ENCODE measurements at regions not wholly inside any gene's neighbourhood (a gene's known extent, or its start where the extent isn't known, plus 50 kb on each side); places are given as distances from the start of the nearest gene placed in this dataset.

GRCh38 chrY:15328848-15329247 is 804.5 kb downstream of the NLGN4Y start:
- no peak for DNase-seq
- Mint-ChIP-seq H3K27me3 (peaks cover 2% of the 10 kb centered on the region), H3K27ac (no peak overlapping the region), H3K4me1 (peaks cover 7% of the 10 kb centered on the region), H3K4me3 (no peak overlapping the region), H3K36me3 (ENCODE audit: low read depth) (no peaks in the 10 kb centered on the region), H3K9me3 (ENCODE audit: low read depth) (no peaks in the 10 kb centered on the region)
- ChIA-PET CTCF (interaction anchor here (1.0 kb wide), 1 partner anchor 26 kb away, joined by 3 read pairs; no protein-coding TSS in a partner anchor), POLR2A (no interaction called here)
- ATAC-seq = no peak
- intact Hi-C loops (cut with DNase I, micrococcal nuclease) = no loop called here

- ATAC-seq (no peak), DNase-seq (no peak)
- intact Hi-C loops (cut with DNase I, micrococcal nuclease) = no loop called here
- Mint-ChIP-seq H3K4me3 (no peak overlapping the region), H3K4me1 (no peaks in the 10 kb centered on the region), H3K36me3 (ENCODE audit: low read depth) (no peaks in the 10 kb centered on the region), H3K27me3 (no peaks in the 10 kb centered on the region), H3K9me3 (ENCODE audit: low read depth) (no peaks in the 10 kb centered on the region), H3K27ac (no peak overlapping the region)
- POLR2A ChIA-PET = no interaction called here
- CTCF ChIA-PET = no interaction called here
Observed at GRCh38 chrY:15343522-15343921, 819.2 kb downstream of the NLGN4Y start.

DNA sequence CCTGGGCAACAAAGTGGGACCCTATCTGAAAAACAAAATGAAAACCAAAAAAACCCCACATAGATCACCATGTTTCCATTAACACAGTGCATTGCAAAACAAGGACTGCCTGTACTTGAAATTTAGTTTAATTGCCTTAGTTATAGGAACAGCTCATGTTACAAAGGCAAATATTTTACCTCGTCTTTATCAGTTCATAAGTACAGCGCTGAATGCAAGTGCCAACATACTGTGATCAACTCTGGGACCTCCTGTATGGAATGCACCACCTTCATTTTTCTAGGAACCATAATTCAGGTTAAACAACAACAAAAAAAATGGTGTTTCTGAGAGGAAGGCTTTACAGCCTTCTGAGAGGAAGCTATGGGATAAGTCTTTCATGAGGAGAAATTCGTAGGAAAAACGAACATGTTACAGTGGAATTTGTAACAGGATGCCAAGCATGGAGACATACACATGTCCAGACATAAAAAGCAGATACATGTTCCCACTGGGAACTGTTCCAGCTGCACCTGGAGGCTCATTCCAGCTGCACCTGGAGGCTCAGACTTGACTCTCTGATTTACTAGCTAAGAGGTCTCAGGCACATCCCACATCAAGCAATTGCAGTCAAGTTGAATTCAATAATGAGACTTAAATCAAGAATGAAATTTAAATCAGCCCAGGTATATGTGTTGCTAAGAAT is 821.3 kb downstream of the NLGN4Y start:
- peaks cover 2% of the 10 kb centered on the region for H3K27me3 Mint-ChIP-seq
- POLR2A ChIA-PET = no interaction called here
- CTCF ChIA-PET = no interaction called here
- H3K27ac Mint-ChIP-seq = no peak overlapping the region
- H3K9me3 Mint-ChIP-seq (ENCODE audit: low read depth) = no peaks in the 10 kb centered on the region
- no peak for DNase-seq
- ATAC-seq = no peak
- no peaks in the 10 kb centered on the region for H3K36me3 Mint-ChIP-seq (ENCODE audit: low read depth)
- intact Hi-C loops (cut with DNase I, micrococcal nuclease) = no loop called here
- no peak overlapping the region for H3K4me3 Mint-ChIP-seq
- H3K4me1 Mint-ChIP-seq = no peaks in the 10 kb centered on the region

GRCh38 chrY:15349351-15349750 is 825.0 kb downstream of the NLGN4Y start:
- DNase-seq (no peak), ATAC-seq (no peak)
- peaks cover 2% of the 10 kb centered on the region for H3K4me1 Mint-ChIP-seq
- ChIA-PET POLR2A (no interaction called here), CTCF (no interaction called here)
- H3K27me3 Mint-ChIP-seq = peaks cover 2% of the 10 kb centered on the region
- intact Hi-C loops (cut with DNase I, micrococcal nuclease) = no loop called here
- H3K4me3 Mint-ChIP-seq = no peak overlapping the region
- H3K36me3 Mint-ChIP-seq (ENCODE audit: low read depth) = no peaks in the 10 kb centered on the region
- H3K27ac Mint-ChIP-seq = no peak overlapping the region
- H3K9me3 Mint-ChIP-seq (ENCODE audit: low read depth) = no peaks in the 10 kb centered on the region

DNA sequence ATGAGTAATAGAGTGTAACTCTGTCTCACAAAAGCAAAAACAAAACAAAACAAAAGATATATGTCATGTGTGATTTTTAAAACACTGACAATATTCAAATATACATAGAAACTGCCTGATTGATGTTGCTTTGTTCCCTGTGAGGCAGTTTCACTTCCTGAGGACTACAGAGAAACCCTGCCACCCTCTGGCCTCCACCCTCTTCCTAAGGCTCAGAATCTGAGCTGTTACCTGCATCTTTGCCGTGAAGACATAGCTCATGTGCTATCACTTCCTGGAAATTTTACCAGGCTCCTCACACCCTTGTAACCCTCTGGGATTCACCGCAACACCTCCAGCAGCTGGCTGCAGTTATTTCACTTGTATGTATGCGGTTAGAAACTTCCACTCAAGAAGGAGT is 831.0 kb downstream of the NLGN4Y start:
- H3K36me3 Mint-ChIP-seq (ENCODE audit: low read depth) = no peaks in the 10 kb centered on the region
- H3K4me1 Mint-ChIP-seq = peaks cover 8% of the 10 kb centered on the region
- peak; percentile 23 for ATAC-seq
- no peak overlapping the region for H3K4me3 Mint-ChIP-seq
- CTCF ChIA-PET = no interaction called here
- no peaks in the 10 kb centered on the region for H3K27me3 Mint-ChIP-seq
- no peak overlapping the region for H3K27ac Mint-ChIP-seq
- intact Hi-C loops (cut with DNase I, micrococcal nuclease) = no loop called here
- no peak for DNase-seq
- POLR2A ChIA-PET = no interaction called here
- H3K9me3 Mint-ChIP-seq (ENCODE audit: low read depth) = no peaks in the 10 kb centered on the region

DNA sequence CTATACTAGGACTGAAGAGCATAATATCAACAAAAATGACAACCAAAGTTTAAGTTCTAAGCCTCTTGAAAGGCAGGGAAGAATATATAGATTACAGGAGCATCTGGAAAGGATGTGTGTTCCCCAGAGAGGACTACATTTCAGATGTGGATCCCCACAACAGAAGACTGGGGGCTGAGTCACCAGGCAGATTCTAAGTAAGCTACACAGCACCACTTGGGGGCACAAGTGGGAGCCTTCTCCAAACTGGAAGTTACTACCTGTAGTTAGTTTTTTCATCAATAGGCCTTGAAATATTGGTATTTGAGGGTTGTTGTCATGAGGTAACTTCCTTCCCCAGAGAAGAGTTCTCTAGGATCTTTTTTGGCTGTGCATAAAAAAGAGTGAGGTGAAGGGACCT is 836.1 kb downstream of the NLGN4Y start:
- CTCF ChIA-PET = no interaction called here
- DNase-seq (peak; percentile 9), ATAC-seq (no peak)
- POLR2A ChIA-PET = no interaction called here
- intact Hi-C loops (cut with DNase I, micrococcal nuclease) = loop anchor here in 1 of 2 experiments (10.0 kb wide), 1 partner anchor 54 kb away; no protein-coding TSS in a partner anchor
- H3K27ac Mint-ChIP-seq = no peak overlapping the region
- H3K27me3 Mint-ChIP-seq = no peaks in the 10 kb centered on the region
- no peak overlapping the region for H3K4me3 Mint-ChIP-seq
- H3K4me1 Mint-ChIP-seq = peaks cover 3% of the 10 kb centered on the region
- H3K36me3 Mint-ChIP-seq (ENCODE audit: low read depth) = no peaks in the 10 kb centered on the region
- no peaks in the 10 kb centered on the region for H3K9me3 Mint-ChIP-seq (ENCODE audit: low read depth)

- intact Hi-C loops (cut with DNase I, micrococcal nuclease) = loop anchor here in 1 of 2 experiments (10.0 kb wide), 1 partner anchor 50 kb away; no protein-coding TSS in a partner anchor
- ATAC-seq (no peak), DNase-seq (no peak)
- H3K36me3 Mint-ChIP-seq (ENCODE audit: low read depth) = no peaks in the 10 kb centered on the region
- no peak overlapping the region for H3K4me3 Mint-ChIP-seq
- ChIA-PET CTCF (no interaction called here), POLR2A (no interaction called here)
- H3K9me3 Mint-ChIP-seq (ENCODE audit: low read depth) = no peaks in the 10 kb centered on the region
- H3K27ac Mint-ChIP-seq = no peak overlapping the region
- H3K27me3 Mint-ChIP-seq = peaks cover 7% of the 10 kb centered on the region
- peaks cover 2% of the 10 kb centered on the region for H3K4me1 Mint-ChIP-seq
Observed at GRCh38 chrY:15364996-15365395, 840.7 kb downstream of the NLGN4Y start.

GRCh38 chrY:15368786-15369185 is 844.5 kb downstream of the NLGN4Y start:
- ChIA-PET CTCF (no interaction called here), POLR2A (no interaction called here)
- Mint-ChIP-seq H3K9me3 (ENCODE audit: low read depth) (no peaks in the 10 kb centered on the region), H3K4me1 (no peaks in the 10 kb centered on the region), H3K27ac (no peak overlapping the region), H3K4me3 (no peak overlapping the region), H3K36me3 (ENCODE audit: low read depth) (no peaks in the 10 kb centered on the region), H3K27me3 (peaks cover 11% of the 10 kb centered on the region)
- ATAC-seq = no peak
- DNase-seq = no peak
- intact Hi-C loops (cut with DNase I, micrococcal nuclease) = loop anchor here in 1 of 2 experiments (10.0 kb wide), 1 partner anchor 46 kb away; no protein-coding TSS in a partner anchor

- ChIA-PET CTCF (no interaction called here), POLR2A (no interaction called here)
- Mint-ChIP-seq H3K9me3 (ENCODE audit: low read depth) (no peaks in the 10 kb centered on the region), H3K4me3 (no peak overlapping the region), H3K4me1 (no peaks in the 10 kb centered on the region), H3K36me3 (ENCODE audit: low read depth) (no peaks in the 10 kb centered on the region), H3K27me3 (no peaks in the 10 kb centered on the region), H3K27ac (no peak overlapping the region)
- intact Hi-C loops (cut with DNase I, micrococcal nuclease) = no loop called here
- ATAC-seq (no peak), DNase-seq (no peak)
Observed at GRCh38 chrY:15385178-15385577, 860.8 kb downstream of the NLGN4Y start.

- Mint-ChIP-seq H3K9me3 (ENCODE audit: low read depth) (peaks cover 2% of the 10 kb centered on the region), H3K27me3 (no peaks in the 10 kb centered on the region), H3K4me3 (no peak overlapping the region), H3K27ac (no peak overlapping the region), H3K36me3 (ENCODE audit: low read depth) (no peaks in the 10 kb centered on the region), H3K4me1 (no peaks in the 10 kb centered on the region)
- ChIA-PET CTCF (no interaction called here), POLR2A (no interaction called here)
- intact Hi-C loops (cut with DNase I, micrococcal nuclease) = no loop called here
- ATAC-seq = no peak
- DNase-seq = no peak
Observed at GRCh38 chrY:15397556-15398280, 873.4 kb downstream of the NLGN4Y start.

- no peaks in the 10 kb centered on the region for H3K27me3 Mint-ChIP-seq
- intact Hi-C loops (cut with DNase I, micrococcal nuclease) = no loop called here
- H3K4me3 Mint-ChIP-seq = no peak overlapping the region
- peaks cover 2% of the 10 kb centered on the region for H3K9me3 Mint-ChIP-seq (ENCODE audit: low read depth)
- ChIA-PET CTCF (no interaction called here), POLR2A (no interaction called here)
- H3K36me3 Mint-ChIP-seq (ENCODE audit: low read depth) = no peaks in the 10 kb centered on the region
- no peaks in the 10 kb centered on the region for H3K4me1 Mint-ChIP-seq
- DNase-seq (no peak), ATAC-seq (no peak)
- H3K27ac Mint-ChIP-seq = no peak overlapping the region
Observed at GRCh38 chrY:15402451-15402850, 878.1 kb downstream of the NLGN4Y start.

DNA sequence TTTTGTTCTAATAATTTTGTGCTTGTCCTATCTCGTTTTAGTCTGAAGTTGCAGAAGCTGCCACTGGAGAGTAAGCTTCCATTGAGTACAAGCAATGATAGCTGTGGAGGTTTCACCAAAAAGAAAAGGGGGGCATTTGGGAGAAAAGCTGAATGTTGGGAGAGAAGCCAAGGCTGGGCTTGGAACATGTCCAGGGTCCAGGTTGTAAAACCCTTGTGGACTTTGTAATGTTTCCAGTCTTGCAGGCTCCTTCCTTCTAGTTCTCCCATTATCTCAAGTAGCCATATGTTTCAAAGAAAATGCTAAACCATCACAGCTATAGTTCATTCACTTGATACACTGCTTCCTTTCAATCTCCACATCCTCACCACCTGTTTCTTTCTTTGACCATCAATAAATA is 880.2 kb downstream of the NLGN4Y start:
- ATAC-seq (no peak), DNase-seq (no peak)
- Mint-ChIP-seq H3K4me1 (no peaks in the 10 kb centered on the region), H3K36me3 (ENCODE audit: low read depth) (no peaks in the 10 kb centered on the region), H3K9me3 (ENCODE audit: low read depth) (peaks cover 3% of the 10 kb centered on the region), H3K4me3 (no peak overlapping the region), H3K27me3 (no peaks in the 10 kb centered on the region), H3K27ac (no peak overlapping the region)
- ChIA-PET CTCF (no interaction called here), POLR2A (no interaction called here)
- intact Hi-C loops (cut with DNase I, micrococcal nuclease) = no loop called here

Data from activated CD4-positive, alpha-beta T cell treated with anti-CD3 and anti-CD28 coated beads for 36 hours (primary cell).